ENCODE measurements at regions not wholly inside any gene's neighbourhood (a gene's known extent, or its start where the extent isn't known, plus 50 kb on each side); places are given as distances from the start of the nearest gene placed in this dataset.

DNA sequence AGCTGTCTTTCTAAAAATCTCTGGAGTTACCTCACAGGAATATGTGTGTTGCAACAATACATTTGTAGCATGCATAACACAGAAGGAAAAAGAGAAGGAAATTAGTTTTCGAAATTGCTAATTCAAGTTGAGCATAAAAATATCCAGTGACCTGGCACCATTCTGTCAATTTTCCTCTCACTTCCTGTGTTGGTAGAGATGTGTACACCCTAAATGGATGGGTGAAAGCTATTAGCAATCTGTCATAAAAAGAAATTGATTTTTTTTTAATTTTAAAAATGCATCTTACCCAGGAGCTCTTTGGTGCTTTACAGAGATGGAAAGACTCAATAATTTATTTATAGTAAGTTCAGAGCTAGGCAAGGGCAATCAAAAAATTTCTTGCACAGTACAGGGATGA lies 333.3 kb upstream of the TMEM229A start:
- TF ChIP-seq CTCF (IDR thresholded peaks at IDR 0.05; ENCODE audit: insufficient read depth, low read length, missing control alignments), result no peak
- CTCF ChIA-PET, result no interaction called here
- POLR2A ChIA-PET, result no interaction called here
- no peak overlapping the region for H3K4me3 ChIP-seq (ENCODE audit: low read depth, low read length)
- no peak for DNase-seq (ENCODE audit: low read depth, low spot score)

- H3K4me3 ChIP-seq (ENCODE audit: low read depth, low read length), result no peak overlapping the region
- ChIA-PET POLR2A (no interaction called here), CTCF (no interaction called here)
- no peak for TF ChIP-seq CTCF (IDR thresholded peaks at IDR 0.05; ENCODE audit: insufficient read depth, low read length, missing control alignments)
- no peak for DNase-seq (ENCODE audit: low read depth, low spot score)
Observed at GRCh38 chr7:124364283-124364682, 331.4 kb upstream of the TMEM229A start.

- CTCF ChIA-PET, result interaction anchor here (1.1 kb wide), 1 partner anchor 185 kb away, joined by 3 read pairs; no protein-coding TSS in a partner anchor
- POLR2A ChIA-PET, result no interaction called here
- no peak for TF ChIP-seq CTCF (IDR thresholded peaks at IDR 0.05; ENCODE audit: insufficient read depth, low read length, missing control alignments)
- H3K4me3 ChIP-seq (ENCODE audit: low read depth, low read length), result no peak overlapping the region
- no peak for DNase-seq (ENCODE audit: low read depth, low spot score)
Observed at GRCh38 chr7:124354201-124354600, 321.3 kb upstream of the TMEM229A start.

DNA sequence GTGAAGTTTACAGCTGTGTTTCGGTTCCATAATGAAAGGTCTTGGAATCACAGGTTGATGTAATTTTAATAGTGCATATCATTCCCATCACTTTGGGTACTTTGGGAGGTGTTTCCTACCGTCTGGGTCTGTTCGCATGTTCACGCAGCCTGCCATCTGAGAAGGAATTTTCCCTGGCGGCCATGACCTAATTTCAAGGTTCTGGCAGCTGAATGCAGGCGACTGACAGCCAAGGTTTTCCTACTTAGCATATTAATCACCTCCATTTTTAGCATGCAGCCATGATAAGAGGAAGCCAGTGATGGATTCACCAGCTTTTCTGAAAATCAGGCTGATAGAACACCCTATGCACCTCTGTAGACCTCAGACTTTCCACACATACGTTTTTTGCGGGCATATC lies 319.1 kb upstream of the TMEM229A start:
- no peak for DNase-seq (ENCODE audit: low read depth, low spot score)
- ChIA-PET POLR2A (no interaction called here), CTCF (no interaction called here)
- H3K4me3 ChIP-seq (ENCODE audit: low read depth, low read length), result no peak overlapping the region
- no peak for TF ChIP-seq CTCF (IDR thresholded peaks at IDR 0.05; ENCODE audit: insufficient read depth, low read length, missing control alignments)

DNA sequence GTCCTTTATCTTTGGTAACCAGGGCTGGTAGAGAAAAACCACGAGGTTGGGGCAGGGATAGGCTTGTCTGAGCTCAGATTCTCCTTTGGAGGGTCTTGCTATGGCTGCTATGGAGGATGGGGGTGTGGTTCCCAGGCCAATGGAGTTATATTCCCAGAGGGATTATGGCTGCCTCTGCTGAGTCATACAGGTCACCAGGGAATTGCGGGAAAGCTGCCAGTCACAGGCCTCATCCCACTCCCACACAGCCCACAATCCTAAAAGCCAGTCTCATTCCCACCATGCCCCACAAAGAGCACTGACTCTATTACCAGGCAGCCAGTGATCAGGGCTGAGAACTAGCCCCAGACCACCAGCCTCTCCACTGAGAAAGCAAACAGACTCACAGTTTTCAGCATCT lies 316.6 kb upstream of the TMEM229A start:
- TF ChIP-seq CTCF (IDR thresholded peaks at IDR 0.05; ENCODE audit: insufficient read depth, low read length, missing control alignments), result no peak
- H3K4me3 ChIP-seq (ENCODE audit: low read depth, low read length), result no peak overlapping the region
- CTCF ChIA-PET, result no interaction called here
- POLR2A ChIA-PET, result no interaction called here
- no peak for DNase-seq (ENCODE audit: low read depth, low spot score)

DNA sequence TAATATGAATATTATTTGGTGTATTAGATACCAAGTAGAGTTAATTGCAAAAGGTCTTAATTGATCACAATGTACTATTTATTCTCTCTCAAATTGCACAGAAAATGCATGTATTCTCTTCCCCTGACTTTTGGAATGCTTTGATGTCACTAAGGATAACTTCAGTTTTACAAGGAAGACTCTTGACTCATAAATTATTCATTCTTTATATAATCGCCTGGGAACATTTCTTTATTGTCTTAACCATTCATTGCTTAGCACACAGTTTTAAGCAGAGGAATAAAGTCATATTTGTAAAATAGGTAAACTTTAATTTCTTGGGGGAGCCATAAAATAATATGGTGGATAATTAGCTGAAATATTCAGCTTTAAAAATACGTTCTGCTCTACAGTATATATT lies 306.0 kb upstream of the TMEM229A start:
- no peak for DNase-seq (ENCODE audit: low read depth, low spot score)
- no peak for TF ChIP-seq CTCF (IDR thresholded peaks at IDR 0.05; ENCODE audit: insufficient read depth, low read length, missing control alignments)
- no peak overlapping the region for H3K4me3 ChIP-seq (ENCODE audit: low read depth, low read length)
- POLR2A ChIA-PET, result no interaction called here
- CTCF ChIA-PET, result no interaction called here

All from AG04449 (cell line).